ENCODE measurements at regions not wholly inside any gene's neighbourhood (a gene's known extent, or its start where the extent isn't known, plus 50 kb on each side); places are given as distances from the start of the nearest gene placed in this dataset.

- H3K9me3 ChIP-seq: no peaks in the 10 kb centered on the region
- TF ChIP-seq POLR2A (IDR thresholded peaks at IDR 0.05) (no peak), CTCF (IDR thresholded peaks at IDR 0.05) (no peak)
- intact Hi-C loops (cut with DNase I): no loop called here
- H3K36me3 ChIP-seq: no peaks in the 10 kb centered on the region
- H3K4me3 ChIP-seq: no peak overlapping the region
- H3K27me3 ChIP-seq: no peaks in the 10 kb centered on the region
- DNase-seq: no peak
- 51 to 75% methylated on average over 4 of the region's 4 CpGs for WGBS, 2 donors
- H3K4me1 ChIP-seq: no peaks in the 10 kb centered on the region
- H3K27ac ChIP-seq: no peak overlapping the region
These were observed 318.9 kb downstream of the HS3ST3B1 start for GRCh38 chr17:14619821-14620220.

DNA sequence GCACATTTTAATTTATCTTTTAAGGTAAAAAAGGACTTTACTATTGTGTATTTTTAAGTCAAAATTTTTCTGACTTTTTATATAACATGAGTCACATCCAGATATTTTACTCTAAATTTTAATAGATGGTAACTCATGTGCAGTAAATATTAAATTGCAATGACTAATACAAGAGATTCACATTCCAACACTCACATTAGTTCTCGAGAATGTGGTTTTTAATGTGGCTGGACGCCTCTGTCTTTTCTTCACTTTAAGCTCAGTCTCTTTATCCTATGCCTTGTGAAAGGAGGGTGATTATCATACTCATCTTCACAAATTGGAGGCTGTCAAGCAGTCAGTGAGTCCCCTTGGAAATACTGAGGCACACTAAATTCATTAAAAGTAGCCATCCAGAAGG, 315.6 kb downstream of the HS3ST3B1 start:
- Histone ChIP-seq H3K27ac (no peak overlapping the region), H3K4me3 (no peak overlapping the region), H3K27me3 (no peaks in the 10 kb centered on the region), H3K4me1 (no peaks in the 10 kb centered on the region), H3K36me3 (no peaks in the 10 kb centered on the region), H3K9me3 (no peaks in the 10 kb centered on the region)
- no peak for DNase-seq
- TF ChIP-seq CTCF (IDR thresholded peaks at IDR 0.05) (no peak), POLR2A (IDR thresholded peaks at IDR 0.05) (no peak)
- intact Hi-C loops (cut with DNase I): no loop called here
- 70 to 84% methylated on average over 2 of the region's 2 CpGs for WGBS, 2 donors

DNA sequence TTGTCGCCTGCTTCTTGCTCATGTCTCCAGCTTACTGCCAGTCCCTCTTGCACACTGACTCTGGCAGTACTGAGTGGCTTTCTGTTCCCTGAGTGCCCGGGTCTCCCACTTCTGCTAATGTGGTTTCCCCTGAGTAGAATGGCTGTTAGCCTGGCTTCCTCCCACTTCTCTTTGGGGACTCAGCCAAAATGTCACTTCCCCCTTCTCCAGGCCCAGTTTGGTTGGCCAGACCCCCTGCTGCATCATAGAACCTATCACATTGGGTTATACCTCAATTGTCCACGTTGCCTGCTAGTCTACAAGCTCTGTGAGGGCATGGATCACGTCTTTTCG, 304.4 kb downstream of the HS3ST3B1 start:
- WGBS, 2 donors: 59 to 78% methylated on average over 5 of the region's 5 CpGs
- Histone ChIP-seq H3K9me3 (no peaks in the 10 kb centered on the region), H3K4me1 (no peaks in the 10 kb centered on the region), H3K27me3 (no peaks in the 10 kb centered on the region), H3K36me3 (no peaks in the 10 kb centered on the region), H3K4me3 (no peak overlapping the region), H3K27ac (no peak overlapping the region)
- intact Hi-C loops (cut with DNase I): no loop called here
- DNase-seq: peak; percentile 2
- TF ChIP-seq CTCF (IDR thresholded peaks at IDR 0.05) (no peak), POLR2A (IDR thresholded peaks at IDR 0.05) (no peak)

GRCh38 chr17:14604591-14605266, 303.8 kb downstream of the HS3ST3B1 start:
- Histone ChIP-seq H3K27ac (peak overlapping the region in 2 of 4 donors; percentile 21 to 49), H3K9me3 (no peaks in the 10 kb centered on the region), H3K36me3 (no peaks in the 10 kb centered on the region), H3K4me1 (no peaks in the 10 kb centered on the region), H3K27me3 (no peaks in the 10 kb centered on the region), H3K4me3 (no peak overlapping the region)
- intact Hi-C loops (cut with DNase I): no loop called here
- no peak for TF ChIP-seq POLR2A (IDR thresholded peaks at IDR 0.05)
- TF ChIP-seq CTCF (IDR thresholded peaks at IDR 0.05): no peak
- WGBS, 2 donors: 64 to 71% methylated on average over 9 of the region's 9 CpGs
- no peak for DNase-seq

GRCh38 chr17:14596224-14596623, 295.3 kb downstream of the HS3ST3B1 start:
- intact Hi-C loops (cut with DNase I): no loop called here
- no peak for DNase-seq
- H3K4me1 ChIP-seq: no peaks in the 10 kb centered on the region
- peaks cover 0 to 31% (median 0%) of the 10 kb centered on the region in 4 donors for H3K27me3 ChIP-seq
- no peaks in the 10 kb centered on the region for H3K36me3 ChIP-seq
- 77 to 89% methylated on average over 4 of the region's 4 CpGs for whole genome bisulfite sequencing, 2 donors
- H3K9me3 ChIP-seq: no peaks in the 10 kb centered on the region
- no peak overlapping the region for H3K27ac ChIP-seq
- TF ChIP-seq POLR2A (IDR thresholded peaks at IDR 0.05) (no peak), CTCF (IDR thresholded peaks at IDR 0.05) (no peak)
- H3K4me3 ChIP-seq: no peak overlapping the region
